Right ventricle myocardium superior (tissue), 1 donor: ENCODE measurements at regions not wholly inside any gene's neighbourhood (a gene's known extent, or its start where the extent isn't known, plus 50 kb on each side); places are given as distances from the start of the nearest gene placed in this dataset.
"Not testable (repeated sequence)": the region's sequence is repeated elsewhere in the genome, so short reads cannot be mapped to it uniquely, and the experiment has no call there.

Source experiments
- ATAC-seq: fragments of 200-7000 bp; cut with Tn5 transposase; one replicate; pipeline ENCODE4 v1.9.1; 2020; ENCODE audit warnings: mild to moderate bottlenecking; ENCODE audit not compliant: poor library complexity
- DNase-seq: peaks from one replicate; pipeline ENCODE4 v3.0.0-alpha.2; 2020
- intact Hi-C: fragments of 100-400 bp; cut with DNase I; formaldehyde crosslinking; loops from one replicate; pipeline ENCODE4 v1.11.2; 2022
- donor health status: DM: no; HTN: yes; CAD: no; lungs with severe emphysema.

- ATAC-seq (no peak), DNase-seq (no peak)
- intact Hi-C loops: no loop called here
Observed at GRCh38 chr11:134864233-134864967, 452.4 kb upstream of the B3GAT1 start.

- intact Hi-C loops: no loop called here
Observed at GRCh38 chr11:134863294-134863693, 451.3 kb upstream of the B3GAT1 start.

GRCh38 chr11:134862587-134863195, 450.6 kb upstream of the B3GAT1 start:
- ATAC-seq (no peak), DNase-seq (no peak)
- intact Hi-C loops: no loop called here

More at GRCh38 chr11:134863294-134863693, 451.3 kb upstream of the B3GAT1 start:
- ATAC-seq: no peak
- no peak for DNase-seq

- DNase-seq (no peak), ATAC-seq (no peak)
- intact Hi-C loops: no loop called here
Observed at GRCh38 chr11:134862105-134862502, 450.1 kb upstream of the B3GAT1 start.

- DNase-seq (no peak), ATAC-seq (no peak)
- intact Hi-C loops: no loop called here
Observed at GRCh38 chr11:134861490-134862104, 449.6 kb upstream of the B3GAT1 start.

GRCh38 chr11:134858783-134859480, 446.9 kb upstream of the B3GAT1 start:
- intact Hi-C loops: no loop called here
- ATAC-seq (no peak), DNase-seq (no peak)

GRCh38 chr11:134857035-134857434, 445.0 kb upstream of the B3GAT1 start:
- intact Hi-C loops: no loop called here
- ATAC-seq: no peak
- no peak for DNase-seq

- DNase-seq: no peak
- no peak for ATAC-seq
- intact Hi-C loops: no loop called here
Observed at GRCh38 chr11:134856056-134856971, 444.3 kb upstream of the B3GAT1 start.

GRCh38 chr11:134853992-134854991, 442.2 kb upstream of the B3GAT1 start:
- intact Hi-C loops: no loop called here
- ATAC-seq (no peak), DNase-seq (no peak)

GRCh38 chr11:134851503-134852224, 439.6 kb upstream of the B3GAT1 start:
- ATAC-seq, DNase-seq, intact Hi-C loops: not testable (repeated sequence)

- intact Hi-C loops: no loop called here
- no peak for DNase-seq
Observed at GRCh38 chr11:134850566-134850965, 438.5 kb upstream of the B3GAT1 start.

GRCh38 chr11:134849833-134850232, 437.8 kb upstream of the B3GAT1 start:
- ATAC-seq (no peak), DNase-seq (no peak)
- intact Hi-C loops: no loop called here

More at GRCh38 chr11:134850566-134850965, 438.5 kb upstream of the B3GAT1 start:
- ATAC-seq: no peak

GRCh38 chr11:134847083-134847715, 435.2 kb upstream of the B3GAT1 start:
- ATAC-seq (no peak), DNase-seq (no peak)
- intact Hi-C loops: no loop called here

GRCh38 chr11:134846328-134847082, 434.5 kb upstream of the B3GAT1 start:
- ATAC-seq (no peak), DNase-seq (no peak)
- intact Hi-C loops: no loop called here

- DNase-seq (no peak), ATAC-seq (no peak)
- intact Hi-C loops: no loop called here
Observed at GRCh38 chr11:134845474-134846327, 433.7 kb upstream of the B3GAT1 start.
